ENCODE measurements at regions not wholly inside any gene's neighbourhood (a gene's known extent, or its start where the extent isn't known, plus 50 kb on each side); places are given as distances from the start of the nearest gene placed in this dataset.
A peak's percentile ranks its signal among the peaks of the same experiment; 100 is the strongest.

GRCh38 chr11:64489831-64490441, 65.8 kb upstream of the SLC22A11 start:
- H3K79me2 ChIP-seq (ENCODE audit: control insufficient read depth, insufficient read depth, low read length) = no peaks in the 10 kb centered on the region
- BruUV-seq (replicated peaks) = no TSS peak
- no peak overlapping the region for H2AFZ ChIP-seq (ENCODE audit: low read depth, low read length)
- no peaks in the 10 kb centered on the region for H3K9me3 ChIP-seq (replicated peaks; ENCODE audit: control insufficient read depth, insufficient read depth, low read depth, low read length)
- H3K36me3 ChIP-seq (ENCODE audit: control insufficient read depth, insufficient read depth, low read length) = no peaks in the 10 kb centered on the region
- in situ Hi-C loops (cut with MboI) = no loop called here
- peaks cover 15 to 44% of the 10 kb centered on the region in 2 experiments; a peak in 4 of 5 replicates for H3K27me3 ChIP-seq (ENCODE audit: control insufficient read depth in 2 of 2, insufficient read depth in 2 of 2, low read length in 2 of 2)
- H3K27ac ChIP-seq (ENCODE audit: extremely low read depth, low read depth, low read length) = no peak overlapping the region
- ChIA-PET POLR2A (interaction anchor here (0.7 to 1.1 kb wide), 3 partner anchors 21 to 100 kb away, joined by 3 read pairs; no protein-coding TSS in a partner anchor), CTCF (ENCODE audit: low intra/inter-chr PET ratio) (interaction anchor here (1.1 to 1.6 kb wide), 4 partner anchors 41 to 163 kb away, joined by 3 to 7 read pairs (median 6); no protein-coding TSS in a partner anchor)
- DNase-seq (ENCODE audit: extremely low read depth in 1 of 4, low spot score in 3 of 4) = peak; percentile 77 to 80 (median 78)
- intact Hi-C loops (cut with micrococcal nuclease) = loop anchor here (1.0 to 5.0 kb wide), 2 partner anchors 133 to 159 kb away; partner anchors contain the start of gene RPS6KA4
- peak overlapping the region; percentile 29; the same call in 1 of the 2 replicates for H3K4me2 ChIP-seq (ENCODE audit: insufficient read depth, low read length)
- peaks cover 0 to 13% of the 10 kb centered on the region in 2 experiments; a peak in 3 of 5 replicates for H3K4me1 ChIP-seq (replicated peaks in 1 of 2; ENCODE audit: control insufficient read depth in 2 of 2, insufficient read depth in 2 of 2, low read length in 2 of 2)
- no peaks in the 10 kb centered on the region for H4K20me1 ChIP-seq (replicated peaks; ENCODE audit: control insufficient read depth, insufficient read depth, low read length)
- peaks cover 3% of the 10 kb centered on the region for H3K9me1 ChIP-seq (ENCODE audit: control insufficient read depth, insufficient read depth, low read length)
- FAIRE-seq = peak; percentile 93
- 6% methylated on average over 23 of the region's 26 CpGs for WGBS (ENCODE audit: insufficient coverage, low coverage, missing lambda C conversion rate)
- no peak overlapping the region for H3K4me3 ChIP-seq
- peak; percentile 99 for ATAC-seq
- no peak overlapping the region; a peak in 2 of 4 replicates for H3K9ac ChIP-seq (ENCODE audit: insufficient read depth in 1 of 2, low read depth in 2 of 2, low read length in 2 of 2)
- TF ChIP-seq FOXP1 (CRISPR knock-in tag; IDR thresholded peaks at IDR 0.05) (0 out of 2 replicates have a peak, but pooled peaks have one; percentile 29), ZNF263 (CRISPR knock-in tag; IDR thresholded peaks at IDR 0.05; ENCODE audit: borderline replicate concordance) (0 out of 2 replicates have a peak, but pooled peaks have one; percentile 20), DPF2 (IDR thresholded peaks at IDR 0.05) (no peak), SMAD1 (IDR thresholded peaks at IDR 0.05; ENCODE audit: low read depth, low read length, partially characterized antibody) (no peak), MAFG (tag; conservative IDR thresholded peaks at IDR 0.05) (no peak), STAG1 (CRISPR knock-in tag; IDR thresholded peaks at IDR 0.05; ENCODE audit: borderline replicate concordance) (peak; percentile 59; the same call in 1 of the 2 replicates), HOXB6 (CRISPR knock-in tag; IDR thresholded peaks at IDR 0.05; ENCODE audit: borderline replicate concordance) (no peak), ID3 (CRISPR knock-in tag; IDR thresholded peaks at IDR 0.05) (no peak), ID3 (tag; IDR thresholded peaks at IDR 0.05) (0 out of 2 replicates have a peak, but pooled peaks have one; percentile 15), ZBTB2 (IDR thresholded peaks at IDR 0.05) (peak; percentile 71; the same call in 1 of the 2 replicates), REST (IDR thresholded peaks at IDR 0.05; ENCODE audit: borderline replicate concordance) (peak; percentile 89), REST (CRISPR knock-in tag; IDR thresholded peaks at IDR 0.05; ENCODE audit: low read depth) (no peak)

Data from K562 (cell line).